H1 (cell line): ENCODE measurements at regions not wholly inside any gene's neighbourhood (a gene's known extent, or its start where the extent isn't known, plus 50 kb on each side); places are given as distances from the start of the nearest gene placed in this dataset.

Source experiments
- CTCF ChIA-PET: fragments of 300-600 bp; sonication (Branson Sonifier 250); formaldehyde crosslinking; loops from one replicate; lab custom pipeline; 2021; ENCODE audit not compliant: partially characterized antibody; lab: Charles Lee
- POLR2A ChIA-PET: fragments of 300-600 bp; sonication (Branson Sonifier 250); formaldehyde crosslinking; loops from one replicate; lab custom pipeline; 2021; ENCODE audit warnings: inconsistent platforms; ENCODE audit not compliant: partially characterized antibody; lab: Charles Lee
- DNase-seq, 2 experiments: peaks; one replicate each; pipeline versions ENCODE4 v3.0.0 to v3.0.0-alpha.2; 2010 to 2022; ENCODE audit warnings: low spot score in 2 of 2, low read depth in 1 of 2, mixed read lengths in 1 of 2
- FAIRE-seq: peaks from 2 replicates; lab custom pipeline; 2011; peaks lifted over from hg19 to GRCh38; lab: Jason Lieb, UNC
- H2AFZ ChIP-seq: 2 replicates; pipeline ENCODE4 v1.8.1; 2012; ENCODE audit warnings: low read length, inconsistent platforms
- H2AK5ac ChIP-seq: 2 replicates; pipeline ENCODE4 v1.6.1; 2013; ENCODE audit warnings: low read depth, low read length
- H2BK120ac ChIP-seq: replicated peaks from 2 replicates; pipeline ENCODE3; 2013; ENCODE audit warnings: low read depth, low read length, inconsistent platforms
- H2BK12ac ChIP-seq: 2 replicates; pipeline ENCODE4 v1.6.1; 2013; ENCODE audit warnings: low read depth, low read length
- H2BK15ac ChIP-seq: 2 replicates; pipeline ENCODE4 v1.6.1; 2013; ENCODE audit warnings: low read length
- H2BK20ac ChIP-seq: 2 replicates; pipeline ENCODE4 v1.6.1; 2013; ENCODE audit warnings: low read length
- H2BK5ac ChIP-seq: 2 replicates; pipeline ENCODE4 v1.6.1; 2013; ENCODE audit warnings: low read depth, low read length
- H3K14ac ChIP-seq: 2 replicates; pipeline ENCODE4 v1.6.1; 2013; ENCODE audit warnings: inconsistent platforms; ENCODE audit not compliant: insufficient read length
- H3K18ac ChIP-seq: 2 replicates; pipeline ENCODE4 v1.6.1; 2013; ENCODE audit warnings: low read length; ENCODE audit errors: extremely low read depth
- H3K23ac ChIP-seq: 2 replicates; pipeline ENCODE4 v1.6.1; 2013; ENCODE audit warnings: inconsistent platforms; ENCODE audit not compliant: insufficient read length
- H3K23me2 ChIP-seq: 2 replicates; pipeline ENCODE4 v1.6.1; 2013; ENCODE audit warnings: low read depth, low read length
- H3K27ac ChIP-seq: 2 replicates; pipeline ENCODE4 v1.6.1; 2011; ENCODE audit warnings: low read depth, low read length, inconsistent platforms
- H3K27me3 ChIP-seq, 4 experiments: replicated peaks in 1 of 4; 1 replicate in 1 of 4; 2 replicates in 3 of 4; pipeline versions ENCODE4 v1.6.1 to v1.8.1; 2011 to 2013; ENCODE audit warnings: low read length in 3 of 4, mild to moderate bottlenecking in 3 of 4, inconsistent platforms in 2 of 4, mixed read lengths in 2 of 4, moderate library complexity in 1 of 4; ENCODE audit not compliant: control insufficient read depth in 3 of 4, insufficient read depth in 3 of 4; ENCODE audit errors: extremely low read depth in 1 of 4
- H3K36me3 ChIP-seq, 4 experiments: 2 replicates each; pipeline versions ENCODE4 v1.6.1 to v1.8.1; 2011 to 2013; ENCODE audit warnings: mild to moderate bottlenecking in 4 of 4, low read length in 3 of 4, moderate library complexity in 2 of 4, control low read depth in 1 of 4, inconsistent platforms in 1 of 4; ENCODE audit not compliant: insufficient read depth in 4 of 4, control insufficient read depth in 2 of 4
- H3K4ac ChIP-seq: replicated peaks from 2 replicates; pipeline ENCODE3; 2013; ENCODE audit warnings: low read length, low read depth, mixed read lengths, inconsistent platforms; ENCODE audit not compliant: insufficient read length
- H3K4me1 ChIP-seq, 4 experiments: replicated peaks in 1 of 4; 1 replicate in 1 of 4; 2 replicates in 3 of 4; pipeline versions ENCODE4 v1.6.1 to v1.8.1; 2011 to 2013; ENCODE audit warnings: low read length in 3 of 4, inconsistent platforms in 2 of 4, mixed read lengths in 1 of 4; ENCODE audit not compliant: insufficient read depth in 4 of 4, control insufficient read depth in 3 of 4
- H3K4me2 ChIP-seq, 2 experiments: 2 replicates each; pipeline versions ENCODE4 v1.6.1 to v1.8.1; 2011 to 2013; ENCODE audit warnings: low read depth in 2 of 2, low read length in 2 of 2, control low read depth in 1 of 2, inconsistent platforms in 1 of 2, mild to moderate bottlenecking in 1 of 2; ENCODE audit not compliant: insufficient read depth in 1 of 2
- H3K4me3 ChIP-seq, 4 experiments: fragments of 200-600, 300-600 bp in 1 of 4; sonication (generic), shearing (Covaris generic), sonication (Bioruptor Twin) in 1 of 4; 2 replicates each; pipeline versions ENCODE4 v1.5.1 to v1.8.1; 2011 to 2016; ENCODE audit warnings: low read length in 4 of 4, low read depth in 3 of 4, control low read depth in 2 of 4, inconsistent platforms in 2 of 4, mild to moderate bottlenecking in 2 of 4, mixed read lengths in 1 of 4, moderate library complexity in 1 of 4; ENCODE audit not compliant: insufficient read depth in 2 of 4; ENCODE audit errors: extremely low read depth in 1 of 4
- H3K56ac ChIP-seq: replicated peaks from 2 replicates; pipeline ENCODE3; 2013; ENCODE audit warnings: low read depth, mild to moderate bottlenecking, mixed read lengths, low read length, inconsistent platforms; ENCODE audit not compliant: insufficient read length
- H3K79me1 ChIP-seq: 2 replicates; pipeline ENCODE4 v1.6.1; 2013; ENCODE audit warnings: low read depth, low read length, control low read depth
- H3K79me2 ChIP-seq, 2 experiments: 2 replicates each; pipeline versions ENCODE4 v1.6.1 to v1.8.1; 2012 to 2013; ENCODE audit warnings: low read length in 2 of 2, mild to moderate bottlenecking in 2 of 2, inconsistent platforms in 1 of 2; ENCODE audit not compliant: insufficient read depth in 2 of 2, control insufficient read depth in 1 of 2
- H3K9ac ChIP-seq, 4 experiments: replicated peaks in 1 of 4; 1 replicate in 1 of 4; 2 replicates in 3 of 4; pipeline versions ENCODE4 v1.6.1 to v1.8.1; 2011 to 2013; ENCODE audit warnings: low read depth in 3 of 4, low read length in 3 of 4, control low read depth in 2 of 4, mild to moderate bottlenecking in 2 of 4, moderate library complexity in 2 of 4, inconsistent platforms in 1 of 4; ENCODE audit errors: extremely low read depth in 1 of 4
- H3K9me3 ChIP-seq, 2 experiments: 2 replicates each; pipeline versions ENCODE4 v1.6.1 to v1.8.1; 2012 to 2013; ENCODE audit warnings: mild to moderate bottlenecking in 2 of 2, moderate library complexity in 2 of 2, control low read depth in 1 of 2, inconsistent platforms in 1 of 2, low read depth in 1 of 2, low read length in 1 of 2, mixed read lengths in 1 of 2; ENCODE audit not compliant: insufficient read depth in 2 of 2
- H4K20me1 ChIP-seq, 2 experiments: replicated peaks in 1 of 2; 2 replicates each; pipeline versions ENCODE3 to v1.8.1; 2011 to 2013; ENCODE audit warnings: inconsistent platforms in 2 of 2, low read length in 2 of 2, mild to moderate bottlenecking in 1 of 2; ENCODE audit not compliant: insufficient read depth in 2 of 2, control insufficient read depth in 1 of 2
- H4K5ac ChIP-seq: 2 replicates; pipeline ENCODE4 v1.6.1; 2013; ENCODE audit warnings: low read length, low read depth, mixed read lengths, inconsistent platforms; ENCODE audit not compliant: insufficient read length
- H4K8ac ChIP-seq: 2 replicates; pipeline ENCODE4 v1.8.0; 2013; ENCODE audit warnings: mild to moderate bottlenecking, moderate library complexity, low read length, inconsistent platforms; ENCODE audit not compliant: insufficient read depth; ENCODE audit errors: extremely low read depth
- H4K91ac ChIP-seq: replicated peaks from 2 replicates; pipeline ENCODE3; 2013; ENCODE audit warnings: low read length, mixed read lengths, inconsistent platforms; ENCODE audit not compliant: insufficient read length
- CHD2 ChIP-seq: IDR thresholded peaks from 2 replicates; pipeline ENCODE4 v1.6.1; 2012; ENCODE audit warnings: low read length, improper control_type of control experiment
- FOSL1 ChIP-seq: IDR thresholded peaks from 2 replicates; pipeline ENCODE4 v1.6.1; 2011; ENCODE audit warnings: mild to moderate bottlenecking, low read depth, low read length, moderate library complexity; ENCODE audit not compliant: insufficient read depth
- SRF ChIP-seq: IDR thresholded peaks from 2 replicates; pipeline ENCODE4 v1.6.1; 2011; ENCODE audit warnings: mild to moderate bottlenecking, low read depth, low read length, moderate library complexity
- SUZ12 ChIP-seq: fragments of 200-600 bp; sonication (generic); IDR thresholded peaks from 2 replicates; pipeline ENCODE4 v1.6.1; 2012; ENCODE audit warnings: mild to moderate bottlenecking, inconsistent platforms, low read length, moderate library complexity, mixed read lengths
- WGBS, 2 experiments: shearing (Covaris generic) in 1 of 2; methylation state at CpG; one replicate each; pipeline versions ENCODE4 v1.1.6 to v1.1.7; 2013 to 2015; ENCODE audit warnings: low lambda C conversion rate in 2 of 2, mixed read lengths in 2 of 2, inconsistent platforms in 1 of 2, low coverage in 1 of 2, missing lambda C conversion rate in 1 of 2; ENCODE audit not compliant: insufficient replicate concordance in 2 of 2, insufficient coverage in 1 of 2, insufficient read length in 1 of 2; ENCODE audit errors: extremely low coverage in 1 of 2, missing lambda C conversion rate in 1 of 2; 5-methylcytosine and 5-hydroxymethylcytosine counted together

DNA sequence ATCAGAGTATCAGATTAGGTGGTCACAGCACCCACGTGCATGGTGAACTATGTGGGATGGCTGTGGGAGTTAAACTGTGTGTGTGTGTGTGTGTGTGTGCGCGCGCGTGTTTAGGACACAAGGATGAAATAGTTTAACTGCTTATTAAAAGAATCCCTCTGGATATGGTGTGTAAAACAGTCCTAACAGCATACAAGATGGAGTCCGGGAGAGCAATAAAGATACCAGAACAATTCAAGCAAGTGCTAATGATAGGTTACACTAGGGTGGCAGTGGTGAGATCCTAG is 202.2 kb downstream of the IPMK start:
- no peak overlapping the region for H3K23ac ChIP-seq
- no peaks in the 10 kb centered on the region for H3K9me3 ChIP-seq
- H4K91ac ChIP-seq = no peak overlapping the region
- H2AFZ ChIP-seq = no peak overlapping the region
- ChIA-PET POLR2A (interaction anchor here (0.6 kb wide), 1 partner anchor 370 kb away, joined by 5 read pairs; no protein-coding TSS in a partner anchor), CTCF (interaction anchor here (0.5 to 3.4 kb wide), 13 partner anchors 87 to 489 kb away, joined by 3 to 48 read pairs (median 4); no protein-coding TSS in a partner anchor)
- no peak overlapping the region for H4K5ac ChIP-seq
- no peak overlapping the region for H2BK12ac ChIP-seq
- no peak overlapping the region for H3K4ac ChIP-seq
- no peak overlapping the region for H3K4me2 ChIP-seq
- H3K27me3 ChIP-seq = no peaks in the 10 kb centered on the region
- H3K56ac ChIP-seq = no peak overlapping the region
- H2AK5ac ChIP-seq = no peak overlapping the region
- H2BK5ac ChIP-seq = no peak overlapping the region
- no peak overlapping the region for H3K27ac ChIP-seq
- peaks cover 0 to 11% (median 7%) of the 10 kb centered on the region in 4 experiments; a peak in 6 of 7 replicates for H3K4me1 ChIP-seq
- no peak overlapping the region for H3K14ac ChIP-seq
- no peak overlapping the region for H2BK20ac ChIP-seq
- H3K23me2 ChIP-seq = no peaks in the 10 kb centered on the region; the same call in 1 of the 2 replicates
- TF ChIP-seq SUZ12 (no peak), SRF (no peak), CHD2 (no peak), FOSL1 (no peak)
- DNase-seq (no peak), FAIRE-seq (no peak)
- H4K20me1 ChIP-seq = no peaks in the 10 kb centered on the region
- H3K9ac ChIP-seq = no peak overlapping the region
- no peak overlapping the region for H2BK15ac ChIP-seq
- H3K18ac ChIP-seq = no peak overlapping the region
- H2BK120ac ChIP-seq = no peak overlapping the region
- H3K36me3 ChIP-seq = no peaks in the 10 kb centered on the region
- no peak overlapping the region for H3K4me3 ChIP-seq
- no peak overlapping the region; the same call in 1 of the 2 replicates for H4K8ac ChIP-seq
- no peaks in the 10 kb centered on the region for H3K79me1 ChIP-seq
- no peaks in the 10 kb centered on the region for H3K79me2 ChIP-seq
- WGBS, 2 experiments = 72% methylated on average over 6 of the region's 6 CpGs; no CpG with 5 or more reads in 1 of the 2 experiments
